GM12878 (cell line): ENCODE measurements at regions not wholly inside any gene's neighbourhood (a gene's known extent, or its start where the extent isn't known, plus 50 kb on each side); places are given as distances from the start of the nearest gene placed in this dataset.

Source experiments
- ATAC-seq: fragments of 200-7000 bp; cut with Tn5 transposase; 3 replicates; pipeline ENCODE4 v1.9.1; 2020; ENCODE audit warnings: mild to moderate bottlenecking, moderate library complexity
- BruUV-seq: library from RNA; stranded (reverse); fragments of 400-500 nt; replicated peaks from 2 replicates; lab custom pipeline; 2021; lab: Mats Ljungman, UMichigan
- CTCF ChIA-PET: fragments of 300-600 bp; sonication (Branson Sonifier 250); formaldehyde crosslinking; extraction: SDS; loops from one replicate; lab custom pipeline; 2021; ENCODE audit warnings: inconsistent platforms; lab: Yijun Ruan, JAX
- POLR2A ChIA-PET: fragments of 350-600 bp; formaldehyde crosslinking; extraction: SDS; loops from one replicate; lab custom pipeline; 2021; ENCODE audit warnings: inconsistent platforms; lab: Charles Lee
- RAD21 ChIA-PET: fragments of 300-600 bp; sonication (Branson Sonifier 250); formaldehyde crosslinking; loops from one replicate; lab custom pipeline; 2023; ENCODE audit warnings: antibody characterized with exemption; ENCODE audit not compliant: unreplicated experiment; lab: Charles Lee
- SMC1A ChIA-PET: fragments of 300-600 bp; sonication (Branson Sonifier 250); formaldehyde crosslinking; loops from one replicate; lab custom pipeline; 2023; ENCODE audit not compliant: unreplicated experiment, uncharacterized antibody; lab: Charles Lee
- DNase-seq: peaks from one replicate; pipeline ENCODE4 v3.0.0-alpha.2; 2011; ENCODE audit warnings: low read depth, low spot score
- FAIRE-seq: peaks from 3 replicates; lab custom pipeline; 2011; peaks lifted over from hg19 to GRCh38; lab: Jason Lieb, UNC
- H2AFZ ChIP-seq: 2 replicates; pipeline ENCODE4 v1.6.0; 2011; ENCODE audit warnings: low read depth, low read length, control low read depth; ENCODE audit not compliant: control insufficient read depth
- H3K27ac ChIP-seq: 2 replicates; pipeline ENCODE4 v1.5.1; 2011; ENCODE audit warnings: control low read depth; ENCODE audit not compliant: control insufficient read depth, insufficient read depth
- H3K27me3 ChIP-seq, 2 experiments: replicated peaks in 1 of 2; 2 replicates each; pipeline versions ENCODE4 v1.6.0 to v1.6.1; 2011; ENCODE audit warnings: low read length in 1 of 2; ENCODE audit not compliant: control insufficient read depth in 2 of 2, insufficient read depth in 2 of 2
- H3K36me3 ChIP-seq, 2 experiments: 2 replicates each; pipeline ENCODE4 v1.5.1; 2011; ENCODE audit warnings: low read length in 1 of 2; ENCODE audit not compliant: control insufficient read depth in 2 of 2, insufficient read depth in 2 of 2
- H3K4me1 ChIP-seq: 2 replicates; pipeline ENCODE4 v1.6.1; 2011; ENCODE audit warnings: mild to moderate bottlenecking, low read length, moderate library complexity, mixed read lengths; ENCODE audit not compliant: control insufficient read depth, insufficient read depth
- H3K4me2 ChIP-seq: 2 replicates; pipeline ENCODE4 v1.6.0; 2011; ENCODE audit warnings: control low read depth; ENCODE audit not compliant: control insufficient read depth, insufficient read depth
- H3K4me3 ChIP-seq: fragments of 200-600 bp; sonication (generic); 2 replicates; pipeline ENCODE4 v1.5.1; 2016
- H3K79me2 ChIP-seq: 2 replicates; pipeline ENCODE4 v1.6.0; 2011; ENCODE audit warnings: low read length; ENCODE audit not compliant: control insufficient read depth, insufficient read depth
- H3K9ac ChIP-seq: 2 replicates; pipeline ENCODE4 v1.8.0; 2011; ENCODE audit warnings: low read length, control low read depth, mixed read lengths; ENCODE audit not compliant: control insufficient read depth, insufficient read depth
- H3K9me3 ChIP-seq: replicated peaks from 3 replicates; pipeline ENCODE4 v1.5.1; 2011; ENCODE audit warnings: mild to moderate bottlenecking, low read length; ENCODE audit not compliant: control insufficient read depth, insufficient read depth
- H4K20me1 ChIP-seq: 2 replicates; pipeline ENCODE4 v1.6.0; 2011; ENCODE audit not compliant: control insufficient read depth, insufficient read depth
- CBX5 ChIP-seq: sonication (generic); IDR thresholded peaks from 2 replicates; pipeline ENCODE4 v1.6.1; 2016; ENCODE audit warnings: low read depth, moderate library complexity, mild to moderate bottlenecking, inconsistent platforms
- ESRRA ChIP-seq: IDR thresholded peaks from 2 replicates; pipeline ENCODE4 v1.6.1; 2012; ENCODE audit warnings: mild to moderate bottlenecking, low read length, improper control_type of control experiment
- GABPA ChIP-seq: IDR thresholded peaks from 2 replicates; pipeline ENCODE4 v1.6.1; 2014; ENCODE audit warnings: antibody characterized with exemption, low read depth, mild to moderate bottlenecking, inconsistent platforms
- JUND ChIP-seq: IDR thresholded peaks from 2 replicates; pipeline ENCODE4 v1.6.1; 2012; ENCODE audit warnings: low read depth, mild to moderate bottlenecking, low read length, improper control_type of control experiment, moderate library complexity
- MXI1 ChIP-seq: fragments of 150-350 bp; IDR thresholded peaks from 2 replicates; pipeline ENCODE4 v1.6.1; 2011; ENCODE audit warnings: low read depth, mild to moderate bottlenecking, inconsistent platforms, low read length, improper control_type of control experiment
- NFYA ChIP-seq: IDR thresholded peaks from 2 replicates; pipeline ENCODE4 v1.6.1; 2011; ENCODE audit warnings: low read depth, mild to moderate bottlenecking, low read length, improper control_type of control experiment, borderline replicate concordance
- NR2C1 ChIP-seq: fragments of 450-650 bp; IDR thresholded peaks from 2 replicates; pipeline ENCODE4 v1.6.1; 2017; ENCODE audit warnings: antibody characterized with exemption, mild to moderate bottlenecking, moderate library complexity
- PAX8 ChIP-seq: fragments of 450-650 bp; IDR thresholded peaks from 2 replicates; pipeline ENCODE4 v1.6.1; 2017; ENCODE audit warnings: mild to moderate bottlenecking, moderate library complexity
- RB1 ChIP-seq: fragments of 450-650 bp; formaldehyde crosslinking; IDR thresholded peaks from 2 replicates; pipeline ENCODE4 v1.6.1; 2017; ENCODE audit warnings: mild to moderate bottlenecking, borderline replicate concordance
- RFX5 ChIP-seq: IDR thresholded peaks from 2 replicates; pipeline ENCODE4 v1.6.1; 2011; ENCODE audit warnings: low read depth, low read length, improper control_type of control experiment
- SREBF2 ChIP-seq: IDR thresholded peaks from 2 replicates; pipeline ENCODE4 v1.6.1; 2012; ENCODE audit warnings: mild to moderate bottlenecking, low read length
- WGBS: methylation state at CpG from one replicate; pipeline ENCODE4 v1.1.6; 2016; ENCODE audit warnings: low lambda C conversion rate; ENCODE audit not compliant: insufficient replicate concordance, insufficient coverage; ENCODE audit errors: missing lambda C conversion rate; 5-methylcytosine and 5-hydroxymethylcytosine counted together
- in situ Hi-C: fragments of 300-500 bp; cut with MboI; formaldehyde crosslinking; loops from 9 replicates; pipeline ENCODE4 v1.14.3; 2018; ENCODE audit warnings: mixed read lengths
- intact Hi-C: fragments of 100-400 bp; cut with micrococcal nuclease; formaldehyde crosslinking; loops from one replicate; pipeline ENCODE4 v1.14.2; 2022; ENCODE audit not compliant: unreplicated experiment
- TF ChIP-seq, protein P1 (sequence below): fragments of 450-650 bp; IDR thresholded peaks from 2 replicates; pipeline ENCODE4 v1.6.1; 2017; ENCODE audit warnings: mild to moderate bottlenecking
- TF ChIP-seq, protein P2 (sequence below): IDR thresholded peaks from 2 replicates; pipeline ENCODE4 v1.6.1; 2011; ENCODE audit warnings: mild to moderate bottlenecking, low read depth, low read length, moderate library complexity; ENCODE audit not compliant: insufficient replicate concordance

DNA sequence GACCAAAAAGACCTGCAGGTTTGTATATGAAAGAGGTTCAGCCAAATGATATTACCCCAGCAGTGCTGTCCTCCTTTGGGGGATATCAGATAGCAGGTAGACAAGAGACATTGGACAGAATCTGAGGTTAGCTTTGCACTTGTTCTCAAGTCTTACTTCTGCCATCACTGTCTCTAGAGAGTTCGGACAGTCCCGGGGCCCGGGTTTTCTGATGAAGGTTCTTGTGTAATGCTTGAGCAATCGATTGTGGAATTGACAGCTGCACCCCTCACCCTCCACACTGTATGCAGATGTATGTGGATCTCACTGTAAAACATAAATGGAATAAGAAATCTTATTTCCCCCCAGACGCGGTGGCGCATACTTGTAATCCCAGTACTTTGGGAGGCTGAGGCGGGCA is 56.2 kb upstream of the MORC3 start:
- RAD21 ChIA-PET, result interaction anchor here (1.3 kb wide), 1 partner anchor 56 kb away, joined by 3 read pairs; the partner anchor contains the start of gene MORC3
- SMC1A ChIA-PET, result interaction anchor here (1.0 kb wide), 1 partner anchor 8 kb away, joined by 3 read pairs; no protein-coding TSS in a partner anchor
- Histone ChIP-seq H4K20me1 (no peaks in the 10 kb centered on the region), H2AFZ (no peak overlapping the region), H3K79me2 (no peaks in the 10 kb centered on the region), H3K27ac (no peak overlapping the region), H3K4me2 (no peak overlapping the region), H3K9me3 (no peaks in the 10 kb centered on the region; the same call in 2 of the 3 replicates), H3K4me1 (peaks cover 4% of the 10 kb centered on the region; the same call in 1 of the 2 replicates), H3K27me3 (no peaks in the 10 kb centered on the region), H3K36me3 (no peaks in the 10 kb centered on the region), H3K9ac (no peak overlapping the region), H3K4me3 (no peak overlapping the region)
- DNase-seq, result no peak
- POLR2A ChIA-PET, result interaction anchor here (0.9 kb wide), 1 partner anchor 9 kb away, joined by 5 read pairs; no protein-coding TSS in a partner anchor
- FAIRE-seq, result no peak
- intact Hi-C loops (no loop called here), in situ Hi-C loops (no loop called here)
- ATAC-seq, result no peak
- 63% methylated on average over 8 of the region's 8 CpGs for WGBS
- BruUV-seq, result no TSS peak
- CTCF ChIA-PET, result interaction anchor here (0.9 to 2.3 kb wide), 5 partner anchors 10 to 112 kb away, joined by 3 to 6 read pairs (median 3); no protein-coding TSS in a partner anchor
- TF ChIP-seq JUND (no peak), PAX8 (no peak)

DNA sequence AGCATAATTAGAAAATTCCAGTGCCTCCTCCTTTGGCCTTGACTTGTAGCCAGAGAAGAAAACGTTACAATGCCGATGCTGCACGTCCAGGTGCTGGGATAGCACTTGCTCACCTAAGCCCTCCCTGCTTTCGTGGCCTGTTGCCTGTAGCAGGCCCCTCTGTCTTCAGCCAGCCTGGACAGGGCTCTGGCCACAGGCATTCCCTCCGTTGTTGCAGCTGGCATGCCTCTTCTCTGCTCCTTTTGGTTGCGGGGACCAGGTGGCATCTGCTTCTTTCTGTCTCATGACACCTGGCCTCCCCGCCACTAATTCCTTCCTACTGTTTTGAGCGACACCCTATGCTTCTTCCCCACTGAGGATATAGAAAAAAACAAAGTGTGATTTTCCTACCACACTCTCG is 54.6 kb upstream of the MORC3 start:
- SMC1A ChIA-PET, result no interaction called here
- peaks cover 4% of the 10 kb centered on the region; the same call in 1 of the 2 replicates for H3K4me1 ChIP-seq
- H2AFZ ChIP-seq, result no peak overlapping the region
- RAD21 ChIA-PET, result no interaction called here
- POLR2A ChIA-PET, result interaction anchor here (0.6 kb wide), 1 partner anchor 196 kb away, joined by 4 read pairs; the partner anchor contains the start of gene CBR1
- H3K4me3 ChIP-seq, result no peak overlapping the region
- no peaks in the 10 kb centered on the region for H3K36me3 ChIP-seq
- CTCF ChIA-PET, result interaction anchor here (0.7 to 2.3 kb wide), 4 partner anchors 11 to 56 kb away, joined by 3 to 7 read pairs (median 4); no protein-coding TSS in a partner anchor
- no peaks in the 10 kb centered on the region for H4K20me1 ChIP-seq
- no peaks in the 10 kb centered on the region for H3K27me3 ChIP-seq
- FAIRE-seq, result no peak
- no peaks in the 10 kb centered on the region; the same call in 2 of the 3 replicates for H3K9me3 ChIP-seq
- no TSS peak for BruUV-seq
- no peaks in the 10 kb centered on the region for H3K79me2 ChIP-seq
- 84% methylated on average over 9 of the region's 9 CpGs for WGBS
- no peak overlapping the region for H3K9ac ChIP-seq
- in situ Hi-C loops, result no loop called here
- no peak overlapping the region for H3K4me2 ChIP-seq
- no peak for ATAC-seq
- intact Hi-C loops, result no loop called here
- no peak for DNase-seq
- no peak overlapping the region for H3K27ac ChIP-seq
- TF ChIP-seq, protein P1, sequence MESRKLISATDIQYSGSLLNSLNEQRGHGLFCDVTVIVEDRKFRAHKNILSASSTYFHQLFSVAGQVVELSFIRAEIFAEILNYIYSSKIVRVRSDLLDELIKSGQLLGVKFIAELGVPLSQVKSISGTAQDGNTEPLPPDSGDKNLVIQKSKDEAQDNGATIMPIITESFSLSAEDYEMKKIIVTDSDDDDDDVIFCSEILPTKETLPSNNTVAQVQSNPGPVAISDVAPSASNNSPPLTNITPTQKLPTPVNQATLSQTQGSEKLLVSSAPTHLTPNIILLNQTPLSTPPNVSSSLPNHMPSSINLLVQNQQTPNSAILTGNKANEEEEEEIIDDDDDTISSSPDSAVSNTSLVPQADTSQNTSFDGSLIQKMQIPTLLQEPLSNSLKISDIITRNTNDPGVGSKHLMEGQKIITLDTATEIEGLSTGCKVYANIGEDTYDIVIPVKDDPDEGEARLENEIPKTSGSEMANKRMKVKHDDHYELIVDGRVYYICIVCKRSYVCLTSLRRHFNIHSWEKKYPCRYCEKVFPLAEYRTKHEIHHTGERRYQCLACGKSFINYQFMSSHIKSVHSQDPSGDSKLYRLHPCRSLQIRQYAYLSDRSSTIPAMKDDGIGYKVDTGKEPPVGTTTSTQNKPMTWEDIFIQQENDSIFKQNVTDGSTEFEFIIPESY, result no peak
- no peak for TF ChIP-seq CBX5
- TF ChIP-seq, protein P2, sequence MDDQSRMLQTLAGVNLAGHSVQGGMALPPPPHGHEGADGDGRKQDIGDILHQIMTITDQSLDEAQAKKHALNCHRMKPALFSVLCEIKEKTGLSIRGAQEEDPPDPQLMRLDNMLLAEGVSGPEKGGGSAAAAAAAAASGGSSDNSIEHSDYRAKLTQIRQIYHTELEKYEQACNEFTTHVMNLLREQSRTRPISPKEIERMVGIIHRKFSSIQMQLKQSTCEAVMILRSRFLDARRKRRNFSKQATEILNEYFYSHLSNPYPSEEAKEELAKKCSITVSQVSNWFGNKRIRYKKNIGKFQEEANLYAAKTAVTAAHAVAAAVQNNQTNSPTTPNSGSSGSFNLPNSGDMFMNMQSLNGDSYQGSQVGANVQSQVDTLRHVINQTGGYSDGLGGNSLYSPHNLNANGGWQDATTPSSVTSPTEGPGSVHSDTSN, result no peak
- TF ChIP-seq RFX5, result no peak
- no peak for TF ChIP-seq NR2C1
- TF ChIP-seq GABPA, result no peak
- no peak for TF ChIP-seq MXI1
- no peak for TF ChIP-seq ESRRA
- no peak for TF ChIP-seq RB1
- no peak for TF ChIP-seq SREBF2
- no peak for TF ChIP-seq NFYA
